Cardiac fibroblast (primary cell): ENCODE measurements at regions not wholly inside any gene's neighbourhood (a gene's known extent, or its start where the extent isn't known, plus 50 kb on each side); places are given as distances from the start of the nearest gene placed in this dataset.

ENCODE experiments used
- DNase-seq, 2 donors: peaks; one replicate each; pipeline versions ENCODE4 v3.0.0 to v3.0.0-alpha.2; 2010; ENCODE audit warnings: low read depth in 2 of 2
- H3K4me3 ChIP-seq, 2 donors: replicated peaks in 1 of 2; 1 replicate in 1 of 2; 2 replicates in 1 of 2; pipeline ENCODE4 v1.5.1; 2011; ENCODE audit warnings: low read depth in 2 of 2, low read length in 2 of 2, mild to moderate bottlenecking in 2 of 2, moderate library complexity in 1 of 2
- CTCF ChIP-seq: IDR thresholded peaks from one replicate; pipeline ENCODE4 v1.5.1; 2011; ENCODE audit warnings: low read depth, mild to moderate bottlenecking, low read length, inconsistent platforms

- no peak overlapping the region for H3K4me3 ChIP-seq
- TF ChIP-seq CTCF: no peak
- no peak for DNase-seq
These were observed 174.4 kb downstream of the CENPF start for GRCh38 chr1:214777364-214777763.

GRCh38 chr1:214791961-214792360 is 189.0 kb downstream of the CENPF start:
- DNase-seq: peak in 1 of 2 donors; percentile 32
- TF ChIP-seq CTCF: no peak
- no peak overlapping the region for H3K4me3 ChIP-seq

GRCh38 chr1:214792527-214793186 is 189.7 kb downstream of the CENPF start:
- DNase-seq: no peak
- H3K4me3 ChIP-seq: no peak overlapping the region
- TF ChIP-seq CTCF: no peak

GRCh38 chr1:214793708-214794107 is 190.7 kb downstream of the CENPF start:
- DNase-seq: no peak
- TF ChIP-seq CTCF: no peak
- H3K4me3 ChIP-seq: no peak overlapping the region

GRCh38 chr1:214801191-214801590 is 198.2 kb downstream of the CENPF start:
- no peak for TF ChIP-seq CTCF
- H3K4me3 ChIP-seq: no peak overlapping the region
- no peak for DNase-seq

GRCh38 chr1:214808845-214809460 is 206.0 kb downstream of the CENPF start:
- H3K4me3 ChIP-seq: no peak overlapping the region

More at GRCh38 chr1:214808845-214809460, 206.0 kb downstream of the CENPF start:
- DNase-seq: peak; percentile 61 to 73
- peak; percentile 47 for TF ChIP-seq CTCF
